ENCODE measurements at regions not wholly inside any gene's neighbourhood (a gene's known extent, or its start where the extent isn't known, plus 50 kb on each side); places are given as distances from the start of the nearest gene placed in this dataset.

- peak; percentile 4 for DNase-seq
These were observed 394.3 kb downstream of the FOXO1 start for GRCh38 chr13:40271931-40272775.

- no peak for DNase-seq
These were observed 393.7 kb downstream of the FOXO1 start for GRCh38 chr13:40272776-40273139.

- DNase-seq, result no peak
These were observed 393.0 kb downstream of the FOXO1 start for GRCh38 chr13:40273253-40274025.

- no peak for DNase-seq
These were observed 392.3 kb downstream of the FOXO1 start for GRCh38 chr13:40274103-40274502.

- DNase-seq, result no peak
These were observed 391.3 kb downstream of the FOXO1 start for GRCh38 chr13:40275155-40275554.

GRCh38 chr13:40275636-40276035 lies 390.8 kb downstream of the FOXO1 start:
- DNase-seq, result no peak

GRCh38 chr13:40283666-40284065 lies 382.8 kb downstream of the FOXO1 start:
- DNase-seq, result no peak

- no peak for DNase-seq
These were observed 380.8 kb downstream of the FOXO1 start for GRCh38 chr13:40285634-40286033.

- no peak for DNase-seq
These were observed 379.0 kb downstream of the FOXO1 start for GRCh38 chr13:40287428-40287827.

GRCh38 chr13:40288259-40288658 lies 378.2 kb downstream of the FOXO1 start:
- no peak for DNase-seq

- no peak for DNase-seq
These were observed 375.7 kb downstream of the FOXO1 start for GRCh38 chr13:40290758-40291157.

- no peak for DNase-seq
These were observed 374.3 kb downstream of the FOXO1 start for GRCh38 chr13:40292108-40292507.

GRCh38 chr13:40292536-40292935 lies 373.9 kb downstream of the FOXO1 start:
- DNase-seq, result no peak

- no peak for DNase-seq
These were observed 364.1 kb downstream of the FOXO1 start for GRCh38 chr13:40302351-40302750.

GRCh38 chr13:40304391-40304790 lies 362.1 kb downstream of the FOXO1 start:
- DNase-seq, result no peak

GRCh38 chr13:40306817-40307216 lies 359.6 kb downstream of the FOXO1 start:
- peak; percentile 78 for DNase-seq

- no peak for DNase-seq
These were observed 356.6 kb downstream of the FOXO1 start for GRCh38 chr13:40309881-40310280.

- no peak for DNase-seq
These were observed 354.9 kb downstream of the FOXO1 start for GRCh38 chr13:40311356-40312101.

- DNase-seq, result no peak
These were observed 352.9 kb downstream of the FOXO1 start for GRCh38 chr13:40313269-40314200.

GRCh38 chr13:40315416-40316064 lies 350.9 kb downstream of the FOXO1 start:
- DNase-seq, result peak; percentile 68

- peak; percentile 57 for DNase-seq
These were observed 350.1 kb downstream of the FOXO1 start for GRCh38 chr13:40316301-40316700.

- DNase-seq, result no peak
These were observed 348.5 kb downstream of the FOXO1 start for GRCh38 chr13:40317980-40318327.
